Heart left ventricle (tissue), 13 donors: ENCODE measurements at regions not wholly inside any gene's neighbourhood (a gene's known extent, or its start where the extent isn't known, plus 50 kb on each side); places are given as distances from the start of the nearest gene placed in this dataset.

Experiments used
- CTCF ChIP-seq, 12 donors: fragments of 200-600 bp; sonication (generic) in 4 of 12; IDR thresholded peaks; one replicate each; pipeline versions ENCODE4 v1.5.0 to v1.8.0; 2018 to 2022; ENCODE audit warnings: antibody characterized with exemption in 12 of 12, mild to moderate bottlenecking in 5 of 12
- POLR2A ChIP-seq, 2 donors: fragments of 450-650 bp; IDR thresholded peaks; one replicate each; pipeline ENCODE4 v1.6.1; 2017; ENCODE audit warnings: antibody characterized with exemption in 2 of 2, mild to moderate bottlenecking in 2 of 2, moderate library complexity in 2 of 2
- donor health status: ischemic (EF 13 %, LVEDD 7.1; RV severe dilation, severe dysfunction).
- donor health status: DM: no; HTN: yes; CAD: no.
- donor health status: DM: no; HTN: no; CAD: no.
- donor health status: ischemic (EF 25% LVEDD 6.9; RV normal size, moderate dysfunction).
- donor health status: ischemic (EF 25% LVEDD 5.7; RV mildly dilated, moderate dysfunction).
- donor health status: ischemic (EF 35%, LVEDD 5.7; RV mildly dilated, moderate dysfunction).
- donor health status: nonischemic (EF 11% LVEDD 7.7; RV severe dilation, severe dysfunction).
- donor health status: DM: yes; HTN: yes; CAD: no.
- donor health status: PGD.
- donor health status: ischemic (EF 29% LVEDD 5.4; RV normal size, mild dysfunction).
- donor health status: nonischemic (EF 23%, LVEDD 6.1; RV moderate dilation, normal function).

DNA sequence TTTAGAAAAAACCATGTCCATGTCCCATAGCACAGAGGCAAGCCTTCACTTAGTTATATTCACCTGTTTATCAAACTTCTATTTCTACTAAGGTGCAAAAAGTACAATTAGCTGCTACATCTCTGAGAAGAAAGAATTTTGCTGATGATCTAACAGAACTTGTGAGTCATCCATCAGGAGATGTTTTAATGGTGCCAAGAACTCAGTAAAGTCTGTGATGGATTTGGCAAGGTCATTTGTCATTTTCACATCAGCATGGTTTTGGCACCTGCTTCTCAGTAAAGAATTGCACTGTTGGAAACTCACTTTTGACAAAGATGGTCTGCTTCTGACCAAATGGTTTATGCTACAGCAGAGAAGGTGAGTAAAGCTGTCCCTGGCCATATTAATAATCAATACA, 195.7 kb upstream of the TMEFF2 start:
- TF ChIP-seq POLR2A (IDR thresholded peaks at IDR 0.05), result no peak
- no peak for TF ChIP-seq CTCF (IDR thresholded peaks at IDR 0.05)
